Stimulated activated CD8-positive, alpha-beta memory T cell treated with anti-CD3 and anti-CD28 coated beads, Interleukin-12 subunit alpha, Interleukin-12 subunit beta, amount 100 ng/mL, for 4 hours (primary cell): ENCODE measurements at regions not wholly inside any gene's neighbourhood (a gene's known extent, or its start where the extent isn't known, plus 50 kb on each side); places are given as distances from the start of the nearest gene placed in this dataset.

ENCODE experiments used
- DNase-seq: peaks from one replicate; pipeline ENCODE4 v3.0.0-alpha.2; 2020; ENCODE audit warnings: low read depth

GRCh38 chr5:117060099-117060498, 485.5 kb upstream of the SEMA6A start:
- DNase-seq = no peak

GRCh38 chr5:117058740-117059139, 484.1 kb upstream of the SEMA6A start:
- DNase-seq = no peak

GRCh38 chr5:117055517-117055916, 480.9 kb upstream of the SEMA6A start:
- no peak for DNase-seq

- DNase-seq = no peak
Observed at GRCh38 chr5:117054911-117055310, 480.3 kb upstream of the SEMA6A start.

GRCh38 chr5:117054141-117054540, 479.5 kb upstream of the SEMA6A start:
- no peak for DNase-seq

GRCh38 chr5:117041926-117042595, 467.4 kb upstream of the SEMA6A start:
- no peak for DNase-seq

- DNase-seq = no peak
Observed at GRCh38 chr5:117039035-117039434, 464.4 kb upstream of the SEMA6A start.

- no peak for DNase-seq
Observed at GRCh38 chr5:117027384-117027783, 452.8 kb upstream of the SEMA6A start.

- DNase-seq = no peak
Observed at GRCh38 chr5:117020999-117021398, 446.4 kb upstream of the SEMA6A start.

GRCh38 chr5:117013280-117013877, 438.8 kb upstream of the SEMA6A start:
- DNase-seq = no peak

GRCh38 chr5:117010574-117010973, 436.0 kb upstream of the SEMA6A start:
- no peak for DNase-seq

GRCh38 chr5:116998024-116998423, 423.4 kb upstream of the SEMA6A start:
- DNase-seq = no peak

- DNase-seq = no peak
Observed at GRCh38 chr5:116992681-116993080, 418.1 kb upstream of the SEMA6A start.

- DNase-seq = no peak
Observed at GRCh38 chr5:116989995-116990394, 415.4 kb upstream of the SEMA6A start.

- no peak for DNase-seq
Observed at GRCh38 chr5:116982035-116982434, 407.4 kb upstream of the SEMA6A start.

- no peak for DNase-seq
Observed at GRCh38 chr5:116980581-116980980, 406.0 kb upstream of the SEMA6A start.

- DNase-seq = no peak
Observed at GRCh38 chr5:116976767-116977166, 402.1 kb upstream of the SEMA6A start.

GRCh38 chr5:116971131-116971530, 396.5 kb upstream of the SEMA6A start:
- DNase-seq = no peak

GRCh38 chr5:116970318-116970717, 395.7 kb upstream of the SEMA6A start:
- DNase-seq = no peak

- no peak for DNase-seq
Observed at GRCh38 chr5:116964438-116964837, 389.8 kb upstream of the SEMA6A start.

GRCh38 chr5:116961021-116961420, 386.4 kb upstream of the SEMA6A start:
- DNase-seq = no peak

- DNase-seq = no peak
Observed at GRCh38 chr5:116959843-116960242, 385.2 kb upstream of the SEMA6A start.

- DNase-seq = no peak
Observed at GRCh38 chr5:116953251-116953930, 378.8 kb upstream of the SEMA6A start.

GRCh38 chr5:116951219-116951618, 376.6 kb upstream of the SEMA6A start:
- DNase-seq = no peak
